ENCODE measurements at regions not wholly inside any gene's neighbourhood (a gene's known extent, or its start where the extent isn't known, plus 50 kb on each side); places are given as distances from the start of the nearest gene placed in this dataset.

GRCh38 chr2:129729011-129729410 is 250.5 kb upstream of the RAB6C start:
- no peak for DNase-seq (ENCODE audit: low read depth)

- DNase-seq (ENCODE audit: low read depth): no peak
Measured at GRCh38 chr2:129729646-129730045, 249.8 kb upstream of the RAB6C start.

- DNase-seq (ENCODE audit: low read depth): no peak
Measured at GRCh38 chr2:129730979-129731378, 248.5 kb upstream of the RAB6C start.

GRCh38 chr2:129731907-129732629 is 247.4 kb upstream of the RAB6C start:
- no peak for DNase-seq (ENCODE audit: low read depth)

GRCh38 chr2:129732630-129733026 is 246.8 kb upstream of the RAB6C start:
- DNase-seq (ENCODE audit: low read depth): no peak

- DNase-seq (ENCODE audit: low read depth): no peak
Measured at GRCh38 chr2:129733041-129733440, 246.4 kb upstream of the RAB6C start.

- DNase-seq (ENCODE audit: low read depth): no peak
Measured at GRCh38 chr2:129733579-129733978, 245.9 kb upstream of the RAB6C start.

GRCh38 chr2:129734343-129735034 is 245.0 kb upstream of the RAB6C start:
- DNase-seq (ENCODE audit: low read depth): no peak

- DNase-seq (ENCODE audit: low read depth): no peak
Measured at GRCh38 chr2:129735576-129735975, 243.9 kb upstream of the RAB6C start.

- DNase-seq (ENCODE audit: low read depth): no peak
Measured at GRCh38 chr2:129737660-129738527, 241.6 kb upstream of the RAB6C start.

- DNase-seq (ENCODE audit: low read depth): no peak
Measured at GRCh38 chr2:129738799-129739198, 240.7 kb upstream of the RAB6C start.

- DNase-seq (ENCODE audit: low read depth): no peak
Measured at GRCh38 chr2:129740504-129740903, 239.0 kb upstream of the RAB6C start.

GRCh38 chr2:129741165-129741564 is 238.3 kb upstream of the RAB6C start:
- DNase-seq (ENCODE audit: low read depth): no peak

GRCh38 chr2:129741623-129742022 is 237.8 kb upstream of the RAB6C start:
- no peak for DNase-seq (ENCODE audit: low read depth)

- DNase-seq (ENCODE audit: low read depth): no peak
Measured at GRCh38 chr2:129742415-129743180, 236.9 kb upstream of the RAB6C start.

GRCh38 chr2:129744141-129744540 is 235.3 kb upstream of the RAB6C start:
- DNase-seq (ENCODE audit: low read depth): no peak

GRCh38 chr2:129744649-129745048 is 234.8 kb upstream of the RAB6C start:
- DNase-seq (ENCODE audit: low read depth): no peak

- DNase-seq (ENCODE audit: low read depth): no peak
Measured at GRCh38 chr2:129747500-129748125, 231.9 kb upstream of the RAB6C start.

- DNase-seq (ENCODE audit: low read depth): no peak
Measured at GRCh38 chr2:129748250-129748649, 231.2 kb upstream of the RAB6C start.

- DNase-seq (ENCODE audit: low read depth): no peak
Measured at GRCh38 chr2:129748653-129749052, 230.8 kb upstream of the RAB6C start.

GRCh38 chr2:129751409-129751808 is 228.1 kb upstream of the RAB6C start:
- no peak for DNase-seq (ENCODE audit: low read depth)

GRCh38 chr2:129752176-129752575 is 227.3 kb upstream of the RAB6C start:
- no peak for DNase-seq (ENCODE audit: low read depth)
